AG04449 (cell line): ENCODE measurements at regions not wholly inside any gene's neighbourhood (a gene's known extent, or its start where the extent isn't known, plus 50 kb on each side); places are given as distances from the start of the nearest gene placed in this dataset.

Experiments used
- CTCF ChIA-PET: fragments of 350-600 bp; formaldehyde crosslinking; extraction: SDS; loops from one replicate; lab custom pipeline; 2021; ENCODE audit warnings: antibody characterized with exemption; lab: Yijun Ruan, JAX
- POLR2A ChIA-PET: fragments of 400-600, 350-600 bp; formaldehyde crosslinking; extraction: SDS; loops from one replicate; lab custom pipeline; 2020; ENCODE audit warnings: antibody characterized with exemption, inconsistent platforms; lab: Yijun Ruan, JAX
- DNase-seq: peaks from one replicate; pipeline ENCODE4 v3.0.0-alpha.2; 2010; ENCODE audit warnings: low read depth, low spot score
- H3K4me3 ChIP-seq: 2 replicates; pipeline ENCODE4 v1.5.1; 2011; ENCODE audit warnings: low read depth, mild to moderate bottlenecking, control low read depth, low read length
- TF ChIP-seq, protein P1 (sequence below): IDR thresholded peaks from one replicate; pipeline ENCODE4 v1.5.1; 2011; ENCODE audit warnings: mild to moderate bottlenecking, moderate library complexity, low read length, control low read depth, inconsistent platforms; ENCODE audit not compliant: insufficient read depth; ENCODE audit errors: missing control alignments

GRCh38 chr17:70906808-70907207, 737.5 kb downstream of the KCNJ2 start:
- no peak overlapping the region for H3K4me3 ChIP-seq
- CTCF ChIA-PET: no interaction called here
- POLR2A ChIA-PET: no interaction called here

DNA sequence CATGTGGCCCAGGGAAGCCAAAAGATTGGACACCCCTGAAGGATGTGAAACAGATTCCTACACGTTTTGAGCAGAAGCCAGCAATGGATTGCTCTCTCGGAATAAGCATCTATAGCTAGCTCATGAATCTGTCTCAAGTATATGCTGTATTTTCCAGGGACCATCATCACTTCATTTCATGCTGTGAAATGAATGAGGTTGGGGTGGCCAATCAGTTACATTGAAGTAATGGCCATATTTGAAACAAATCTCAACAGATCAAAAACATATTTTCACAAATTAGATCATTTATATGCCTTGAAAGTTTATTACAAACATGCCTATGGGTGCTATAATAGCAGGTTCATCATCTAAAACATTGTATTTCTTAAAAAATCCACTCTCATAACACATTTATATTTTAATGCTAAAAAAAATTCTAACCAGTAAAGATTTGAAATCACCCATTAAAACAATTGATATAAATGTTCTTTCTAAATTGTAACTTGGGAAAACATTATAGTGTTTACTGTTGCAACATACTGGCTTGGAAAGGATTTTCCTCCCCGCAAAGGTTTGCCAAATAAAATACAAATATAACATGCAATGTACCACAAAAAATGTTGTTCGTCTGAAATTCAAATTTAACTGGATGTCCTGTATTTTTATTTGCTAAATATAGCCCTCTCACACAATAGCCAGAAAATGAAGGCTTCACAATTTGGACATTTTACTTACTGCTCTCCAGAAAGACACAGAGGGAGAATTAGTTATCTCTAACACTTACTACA, 743.6 kb downstream of the KCNJ2 start:
- no peak for DNase-seq
- CTCF ChIA-PET: no interaction called here
- H3K4me3 ChIP-seq: no peak overlapping the region
- TF ChIP-seq, protein P1, sequence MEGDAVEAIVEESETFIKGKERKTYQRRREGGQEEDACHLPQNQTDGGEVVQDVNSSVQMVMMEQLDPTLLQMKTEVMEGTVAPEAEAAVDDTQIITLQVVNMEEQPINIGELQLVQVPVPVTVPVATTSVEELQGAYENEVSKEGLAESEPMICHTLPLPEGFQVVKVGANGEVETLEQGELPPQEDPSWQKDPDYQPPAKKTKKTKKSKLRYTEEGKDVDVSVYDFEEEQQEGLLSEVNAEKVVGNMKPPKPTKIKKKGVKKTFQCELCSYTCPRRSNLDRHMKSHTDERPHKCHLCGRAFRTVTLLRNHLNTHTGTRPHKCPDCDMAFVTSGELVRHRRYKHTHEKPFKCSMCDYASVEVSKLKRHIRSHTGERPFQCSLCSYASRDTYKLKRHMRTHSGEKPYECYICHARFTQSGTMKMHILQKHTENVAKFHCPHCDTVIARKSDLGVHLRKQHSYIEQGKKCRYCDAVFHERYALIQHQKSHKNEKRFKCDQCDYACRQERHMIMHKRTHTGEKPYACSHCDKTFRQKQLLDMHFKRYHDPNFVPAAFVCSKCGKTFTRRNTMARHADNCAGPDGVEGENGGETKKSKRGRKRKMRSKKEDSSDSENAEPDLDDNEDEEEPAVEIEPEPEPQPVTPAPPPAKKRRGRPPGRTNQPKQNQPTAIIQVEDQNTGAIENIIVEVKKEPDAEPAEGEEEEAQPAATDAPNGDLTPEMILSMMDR: no peak
- POLR2A ChIA-PET: no interaction called here

More at GRCh38 chr17:70906808-70907207, 737.5 kb downstream of the KCNJ2 start:
- DNase-seq: no peak
- TF ChIP-seq, protein P1: no peak

DNA sequence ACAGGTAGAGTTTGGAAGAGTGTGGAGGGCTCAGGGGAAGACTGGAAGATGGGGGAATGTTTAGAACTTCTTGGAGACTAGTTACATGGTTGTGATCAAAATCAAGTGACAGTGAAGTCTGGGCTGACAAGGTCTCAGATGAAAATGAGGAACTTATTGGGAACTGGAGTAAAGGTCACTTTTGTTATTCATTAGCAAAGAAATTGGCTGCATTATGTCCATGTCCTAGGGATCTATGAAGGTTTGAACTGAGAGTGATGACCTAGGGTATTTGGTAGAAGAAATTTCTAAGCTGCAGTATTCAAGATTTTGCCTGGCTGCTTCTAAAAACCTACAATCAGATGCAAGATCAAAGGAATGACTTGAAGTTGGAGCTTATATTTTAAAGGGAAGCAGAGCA, 747.1 kb downstream of the KCNJ2 start:
- CTCF ChIA-PET: no interaction called here
- DNase-seq: no peak
- TF ChIP-seq, protein P1: no peak
- POLR2A ChIA-PET: no interaction called here
- no peak overlapping the region for H3K4me3 ChIP-seq

DNA sequence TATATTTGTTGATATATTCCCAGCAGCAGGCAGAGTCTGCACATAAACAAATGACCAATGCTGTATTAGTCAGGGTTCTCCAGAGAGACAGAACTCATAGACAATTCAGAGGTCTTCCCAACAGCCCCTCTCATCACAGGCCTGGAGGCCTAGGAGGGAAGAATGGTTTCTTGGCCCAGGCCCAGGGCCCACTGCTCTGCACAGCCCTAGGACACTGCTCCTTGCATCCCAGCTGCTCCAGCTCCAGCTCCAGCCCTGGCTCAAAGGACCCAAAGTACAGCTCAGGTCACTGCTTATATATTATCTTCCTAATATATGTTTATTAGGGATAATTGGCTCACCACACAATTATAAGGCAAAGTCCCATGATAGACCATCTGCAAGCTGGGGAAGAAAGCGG, 749.9 kb downstream of the KCNJ2 start:
- DNase-seq: no peak
- TF ChIP-seq, protein P1: no peak
- CTCF ChIA-PET: no interaction called here
- H3K4me3 ChIP-seq: no peak overlapping the region
- POLR2A ChIA-PET: no interaction called here

DNA sequence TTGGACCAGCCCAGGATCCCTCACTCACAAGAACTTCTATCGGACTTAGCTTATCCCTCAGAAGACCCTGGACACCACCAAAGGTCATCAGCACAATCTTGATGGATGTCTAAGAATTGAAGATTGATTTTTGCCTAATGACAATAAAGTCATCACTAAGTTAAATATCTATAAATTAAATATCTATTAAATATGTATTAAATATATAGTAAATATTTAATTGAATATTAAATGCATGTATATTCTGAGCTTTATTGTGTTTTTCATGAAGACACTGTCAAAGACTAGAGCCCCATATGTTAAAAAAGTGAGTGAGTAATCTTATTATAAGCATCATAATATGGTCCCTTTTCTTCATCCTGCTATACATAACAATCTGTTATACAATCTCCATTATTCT, 751.1 kb downstream of the KCNJ2 start:
- no peak for DNase-seq
- ChIA-PET CTCF (no interaction called here), POLR2A (no interaction called here)
- no peak overlapping the region for H3K4me3 ChIP-seq
- TF ChIP-seq, protein P1: no peak

GRCh38 chr17:70922268-70922667, 752.9 kb downstream of the KCNJ2 start:
- ChIA-PET CTCF (no interaction called here), POLR2A (no interaction called here)
- DNase-seq: no peak
- TF ChIP-seq, protein P1: no peak
- no peak overlapping the region for H3K4me3 ChIP-seq
